Endothelial cell of umbilical vein (primary cell): ENCODE measurements at regions not wholly inside any gene's neighbourhood (a gene's known extent, or its start where the extent isn't known, plus 50 kb on each side); places are given as distances from the start of the nearest gene placed in this dataset.

ENCODE experiments used
- BruUV-seq: library from RNA; stranded (reverse); fragments of 400-500 nt; replicated peaks from 2 replicates; lab custom pipeline; 2021; lab: Mats Ljungman, UMichigan
- CTCF ChIA-PET: fragments of 300-600, 350-600 bp; sonication (Branson Sonifier 250); formaldehyde crosslinking; loops from one replicate; lab custom pipeline; 2021; ENCODE audit warnings: antibody characterized with exemption, inconsistent platforms; lab: Charles Lee
- POLR2A ChIA-PET: fragments of 300-600, 350-600 bp; sonication (Branson Sonifier 250); formaldehyde crosslinking; loops from one replicate; lab custom pipeline; 2021; ENCODE audit warnings: antibody characterized with exemption, inconsistent platforms; lab: Charles Lee
- DNase-seq: peaks from one replicate; pipeline ENCODE4 v3.0.0-alpha.2; 2011; ENCODE audit warnings: low read depth, low spot score
- FAIRE-seq: peaks from 2 replicates; lab custom pipeline; 2011; peaks lifted over from hg19 to GRCh38; lab: Jason Lieb, UNC
- H2AFZ ChIP-seq: 2 replicates; pipeline ENCODE4 v1.6.0; 2012; ENCODE audit warnings: low read depth, low read length, control low read depth, inconsistent platforms
- H3K27ac ChIP-seq: 2 replicates; pipeline ENCODE4 v1.5.1; 2011; ENCODE audit warnings: low read depth, mild to moderate bottlenecking, control low read depth, low read length, moderate library complexity; ENCODE audit not compliant: insufficient read depth
- H3K27me3 ChIP-seq, 2 experiments: 2 replicates each; pipeline versions ENCODE4 v1.6.0 to v1.6.1; 2011; ENCODE audit warnings: low read length in 2 of 2, mixed read lengths in 1 of 2; ENCODE audit not compliant: control insufficient read depth in 2 of 2, insufficient read depth in 2 of 2
- H3K36me3 ChIP-seq, 2 experiments: 2 replicates in 1 of 2; 3 replicates in 1 of 2; pipeline ENCODE4 v1.5.1; 2011; ENCODE audit warnings: low read length in 2 of 2, mild to moderate bottlenecking in 1 of 2, moderate library complexity in 1 of 2; ENCODE audit not compliant: control insufficient read depth in 2 of 2, insufficient read depth in 2 of 2; ENCODE audit errors: extremely low read depth in 1 of 2
- H3K4me1 ChIP-seq: 3 replicates; pipeline ENCODE4 v1.5.1; 2011; ENCODE audit warnings: mild to moderate bottlenecking, low read length; ENCODE audit not compliant: control insufficient read depth, insufficient read depth; ENCODE audit errors: extremely low read depth
- H3K4me2 ChIP-seq: 2 replicates; pipeline ENCODE4 v1.6.1; 2011; ENCODE audit warnings: low read length, control low read depth, mixed read lengths; ENCODE audit not compliant: insufficient read depth
- H3K4me3 ChIP-seq, 3 experiments: fragments of 200-600 bp in 1 of 3; sonication (generic), shearing (Covaris generic) in 1 of 3; replicated peaks in 1 of 3; 2 replicates each; pipeline ENCODE4 v1.5.1; 2011 to 2016; ENCODE audit warnings: control low read depth in 3 of 3, low read length in 3 of 3, mild to moderate bottlenecking in 2 of 3, inconsistent platforms in 1 of 3, low read depth in 1 of 3, moderate library complexity in 1 of 3; ENCODE audit not compliant: insufficient read depth in 1 of 3
- H3K79me2 ChIP-seq: 2 replicates; pipeline ENCODE4 v1.6.0; 2012; ENCODE audit warnings: low read length, inconsistent platforms; ENCODE audit not compliant: control insufficient read depth, insufficient read depth
- H3K9ac ChIP-seq: replicated peaks from 2 replicates; pipeline ENCODE3; 2011; ENCODE audit warnings: low read length, control low read depth; ENCODE audit not compliant: insufficient read depth; ENCODE audit errors: extremely low read depth
- H3K9me1 ChIP-seq: replicated peaks from 3 replicates; pipeline ENCODE4 v1.6.0; 2011; ENCODE audit warnings: mild to moderate bottlenecking, low read length; ENCODE audit not compliant: control insufficient read depth, insufficient read depth; ENCODE audit errors: extremely low read depth
- H3K9me3 ChIP-seq: replicated peaks from 2 replicates; pipeline ENCODE4 v1.5.1; 2012; ENCODE audit warnings: low read length, inconsistent platforms; ENCODE audit not compliant: control insufficient read depth, insufficient read depth
- H4K20me1 ChIP-seq: replicated peaks from 2 replicates; pipeline ENCODE3; 2011; ENCODE audit warnings: mild to moderate bottlenecking, low read length; ENCODE audit not compliant: control insufficient read depth, insufficient read depth; ENCODE audit errors: extremely low read depth
- CTCF ChIP-seq, 2 donors: IDR thresholded peaks; 1 replicate in 1 of 2; 2 replicates in 1 of 2; pipeline ENCODE4 v1.5.1; 2011; ENCODE audit warnings: low read length in 2 of 2, mild to moderate bottlenecking in 2 of 2, moderate library complexity in 2 of 2, control low read depth in 1 of 2, inconsistent platforms in 1 of 2, low read depth in 1 of 2; ENCODE audit not compliant: insufficient read depth in 1 of 2; ENCODE audit errors: extremely low read depth in 1 of 2
- EZH2 ChIP-seq: IDR thresholded peaks from 2 replicates; pipeline ENCODE4 v1.6.1; 2012; ENCODE audit warnings: borderline replicate concordance, low read depth, mild to moderate bottlenecking, moderate library complexity, low read length, inconsistent platforms; ENCODE audit not compliant: severe bottlenecking
- FOS ChIP-seq: IDR thresholded peaks from 2 replicates; pipeline ENCODE4 v1.6.1; 2011; ENCODE audit warnings: mild to moderate bottlenecking, low read length, moderate library complexity, borderline replicate concordance; ENCODE audit not compliant: insufficient read depth
- GATA2 ChIP-seq: IDR thresholded peaks from 2 replicates; pipeline ENCODE4 v1.7.0; 2011; ENCODE audit warnings: low read depth, mild to moderate bottlenecking, moderate library complexity, mixed read lengths, low read length; ENCODE audit not compliant: insufficient read length, insufficient read depth
- JUN ChIP-seq: IDR thresholded peaks from 2 replicates; pipeline ENCODE4 v1.6.1; 2011; ENCODE audit warnings: borderline replicate concordance, low read depth; ENCODE audit not compliant: insufficient read length, insufficient read depth
- MAX ChIP-seq: IDR thresholded peaks from 2 replicates; pipeline ENCODE4 v1.6.1; 2011; ENCODE audit not compliant: insufficient read depth, insufficient read length
- MYC ChIP-seq: IDR thresholded peaks from one replicate; pipeline ENCODE4 v1.6.1; 2011; ENCODE audit warnings: mild to moderate bottlenecking, low read depth, low read length
- POLR2A ChIP-seq: IDR thresholded peaks from 2 replicates; pipeline ENCODE4 v1.6.1; 2012; ENCODE audit warnings: low read depth, mild to moderate bottlenecking, control low read depth, low read length
- POLR2AphosphoS5 ChIP-seq: IDR thresholded peaks from 2 replicates; pipeline ENCODE4 v1.6.1; 2012; ENCODE audit warnings: low read depth, mild to moderate bottlenecking, control low read depth, low read length, moderate library complexity; ENCODE audit not compliant: insufficient read depth
- dilution Hi-C: fragments of 300-500 bp; cut with MboI; formaldehyde crosslinking; loops from one replicate; pipeline ENCODE4 v1.15.0; 2019; ENCODE audit warnings: low sequenced_read_pairs; ENCODE audit not compliant: extremely low pct_ligation_motif_present
- intact Hi-C: fragments of 100-400 bp; cut with micrococcal nuclease; formaldehyde crosslinking; loops from one replicate; pipeline ENCODE4 v1.10.0; 2022

GRCh38 chr2:172227719-172228118 is 125.0 kb upstream of the DLX2 start:
- no peak overlapping the region for H3K4me3 ChIP-seq
- FAIRE-seq, result no peak
- H2AFZ ChIP-seq, result no peak overlapping the region
- H3K27ac ChIP-seq, result no peak overlapping the region
- intact Hi-C loops (no loop called here), dilution Hi-C loops (no loop called here)
- no peak for TF ChIP-seq GATA2
- TF ChIP-seq CTCF (IDR thresholded peaks at IDR 0.05; ENCODE audit: extremely low read depth in 1 of 2, insufficient read depth in 1 of 2, low read depth in 1 of 2, low read length in 2 of 2), result no peak
- TF ChIP-seq POLR2AphosphoS5, result no peak
- no peak for TF ChIP-seq EZH2
- no peak for TF ChIP-seq FOS
- no peak for TF ChIP-seq POLR2A
- TF ChIP-seq MAX, result no peak
- TF ChIP-seq JUN, result no peak
- no peak for TF ChIP-seq MYC
- BruUV-seq, result no TSS peak
- no peaks in the 10 kb centered on the region for H3K27me3 ChIP-seq
- ChIA-PET CTCF (no interaction called here), POLR2A (no interaction called here)
- no peak overlapping the region for H3K9ac ChIP-seq
- H3K36me3 ChIP-seq, result no peaks in the 10 kb centered on the region
- H4K20me1 ChIP-seq, result no peaks in the 10 kb centered on the region
- H3K9me1 ChIP-seq, result no peaks in the 10 kb centered on the region
- DNase-seq, result no peak
- H3K4me2 ChIP-seq, result no peak overlapping the region
- peaks cover 15% of the 10 kb centered on the region for H3K4me1 ChIP-seq
- H3K79me2 ChIP-seq, result no peaks in the 10 kb centered on the region
- H3K9me3 ChIP-seq, result no peaks in the 10 kb centered on the region
